ENCODE measurements at regions not wholly inside any gene's neighbourhood (a gene's known extent, or its start where the extent isn't known, plus 50 kb on each side); places are given as distances from the start of the nearest gene placed in this dataset.

- TF ChIP-seq CTCF (IDR thresholded peaks at IDR 0.05) (no peak), POLR2AphosphoS5 (IDR thresholded peaks at IDR 0.05) (no peak), POLR2A (IDR thresholded peaks at IDR 0.05; ENCODE audit: low read depth) (no peak)
These were observed 199.2 kb downstream of the DLEU7 start for GRCh38 chr13:50644081-50644871.

Data from esophagus muscularis mucosa (tissue), 3 donors.